Activated CD8-positive, alpha-beta memory T cell treated with anti-CD3 and anti-CD28 coated beads for 36 hours (primary cell): ENCODE measurements at regions not wholly inside any gene's neighbourhood (a gene's known extent, or its start where the extent isn't known, plus 50 kb on each side); places are given as distances from the start of the nearest gene placed in this dataset.
"Not testable (repeated sequence)": the region's sequence is repeated elsewhere in the genome, so short reads cannot be mapped to it uniquely, and the experiment has no call there.

Experiments used
- CTCF ChIA-PET: fragments of 350-600 bp; sonication (Branson Sonifier 250); formaldehyde crosslinking; loops from one replicate; lab custom pipeline; 2021; ENCODE audit warnings: antibody characterized with exemption; lab: Charles Lee
- POLR2A ChIA-PET: fragments of 350-600 bp; sonication (Branson Sonifier 250); formaldehyde crosslinking; loops from one replicate; lab custom pipeline; 2021; ENCODE audit warnings: antibody characterized with exemption; lab: Charles Lee

- POLR2A ChIA-PET = no interaction called here
- CTCF ChIA-PET = interaction anchor here (1.1 kb wide), 1 partner anchor 23 kb away, joined by 3 read pairs; no protein-coding TSS in a partner anchor
Observed at GRCh38 chr14:106807493-106807892, 1281.1 kb downstream of the TMEM121 start.

- ChIA-PET POLR2A (no interaction called here), CTCF (no interaction called here)
Observed at GRCh38 chr14:106808458-106808857, 1282.1 kb downstream of the TMEM121 start.

GRCh38 chr14:106808907-106809306 lies 1282.5 kb downstream of the TMEM121 start:
- ChIA-PET POLR2A (no interaction called here), CTCF (no interaction called here)

- ChIA-PET POLR2A (no interaction called here), CTCF (no interaction called here)
Observed at GRCh38 chr14:106809615-106810014, 1283.2 kb downstream of the TMEM121 start.

- POLR2A ChIA-PET = not testable (repeated sequence)
Observed at GRCh38 chr14:106810168-106810567, 1283.8 kb downstream of the TMEM121 start.

GRCh38 chr14:106811162-106811561 lies 1284.8 kb downstream of the TMEM121 start:
- ChIA-PET POLR2A (no interaction called here), CTCF (interaction anchor here (0.6 kb wide), 1 partner anchor 45 kb away, joined by 3 read pairs; no protein-coding TSS in a partner anchor)

More at GRCh38 chr14:106810168-106810567, 1283.8 kb downstream of the TMEM121 start:
- CTCF ChIA-PET = not testable (repeated sequence)

- POLR2A ChIA-PET = no interaction called here
- CTCF ChIA-PET = no interaction called here
Observed at GRCh38 chr14:106812788-106813476, 1286.5 kb downstream of the TMEM121 start.

GRCh38 chr14:106813477-106813823 lies 1287.1 kb downstream of the TMEM121 start:
- POLR2A ChIA-PET = no interaction called here

GRCh38 chr14:106820119-106820518 lies 1293.7 kb downstream of the TMEM121 start:
- ChIA-PET POLR2A (no interaction called here), CTCF (interaction anchor here (3.4 kb wide), 1 partner anchor 11 kb away, joined by 24 read pairs; no protein-coding TSS in a partner anchor)

More at GRCh38 chr14:106813477-106813823, 1287.1 kb downstream of the TMEM121 start:
- CTCF ChIA-PET = interaction anchor here (2.4 kb wide), 1 partner anchor 17 kb away, joined by 10 read pairs; no protein-coding TSS in a partner anchor

GRCh38 chr14:106821119-106821518 lies 1294.7 kb downstream of the TMEM121 start:
- ChIA-PET POLR2A (interaction anchor here (1.2 kb wide), 1 partner anchor 10 kb away, joined by 4 read pairs; no protein-coding TSS in a partner anchor), CTCF (interaction anchor here (0.7 to 3.4 kb wide), 3 partner anchors 10 to 726 kb away, joined by 3 to 24 read pairs (median 7); no protein-coding TSS in a partner anchor)

- CTCF ChIA-PET = interaction anchor here (1.4 to 3.4 kb wide), 3 partner anchors 8 to 50 kb away, joined by 5 to 24 read pairs (median 7); no protein-coding TSS in a partner anchor
- POLR2A ChIA-PET = no interaction called here
Observed at GRCh38 chr14:106822905-106823304, 1296.5 kb downstream of the TMEM121 start.

GRCh38 chr14:106823552-106823951 lies 1297.2 kb downstream of the TMEM121 start:
- ChIA-PET POLR2A (no interaction called here), CTCF (interaction anchor here (1.4 kb wide), 1 partner anchor 33 kb away, joined by 5 read pairs; no protein-coding TSS in a partner anchor)

- ChIA-PET CTCF (no interaction called here), POLR2A (no interaction called here)
Observed at GRCh38 chr14:106826833-106827369, 1300.5 kb downstream of the TMEM121 start.

- ChIA-PET POLR2A (interaction anchor here (1.6 kb wide), 1 partner anchor 10 kb away, joined by 4 read pairs; no protein-coding TSS in a partner anchor), CTCF (interaction anchor here (0.8 to 2.5 kb wide), 18 partner anchors 9 to 341 kb away, joined by 3 to 37 read pairs (median 6); no protein-coding TSS in a partner anchor)
Observed at GRCh38 chr14:106831322-106831720, 1304.9 kb downstream of the TMEM121 start.

- POLR2A ChIA-PET = no interaction called here
- CTCF ChIA-PET = no interaction called here
Observed at GRCh38 chr14:106837870-106838269, 1311.5 kb downstream of the TMEM121 start.

GRCh38 chr14:106838991-106839769 lies 1312.8 kb downstream of the TMEM121 start:
- ChIA-PET CTCF (interaction anchor here (3.2 kb wide), 1 partner anchor 8 kb away, joined by 33 read pairs; no protein-coding TSS in a partner anchor), POLR2A (no interaction called here)

- ChIA-PET CTCF (interaction anchor here (1.5 to 3.2 kb wide), 2 partner anchors 9 to 33 kb away, joined by 6 to 33 read pairs; no protein-coding TSS in a partner anchor), POLR2A (no interaction called here)
Observed at GRCh38 chr14:106840258-106840657, 1313.9 kb downstream of the TMEM121 start.

- ChIA-PET POLR2A (no interaction called here), CTCF (interaction anchor here (1.5 to 3.2 kb wide), 2 partner anchors 10 to 32 kb away, joined by 6 to 33 read pairs; no protein-coding TSS in a partner anchor)
Observed at GRCh38 chr14:106840991-106841390, 1314.6 kb downstream of the TMEM121 start.

- ChIA-PET POLR2A (no interaction called here), CTCF (interaction anchor here (1.5 to 3.2 kb wide), 2 partner anchors 11 to 31 kb away, joined by 6 to 33 read pairs; no protein-coding TSS in a partner anchor)
Observed at GRCh38 chr14:106841701-106842100, 1315.3 kb downstream of the TMEM121 start.
